ENCODE measurements at regions not wholly inside any gene's neighbourhood (a gene's known extent, or its start where the extent isn't known, plus 50 kb on each side); places are given as distances from the start of the nearest gene placed in this dataset.
"Not testable (repeated sequence)": the region's sequence is repeated elsewhere in the genome, so short reads cannot be mapped to it uniquely, and the experiment has no call there.

DNA sequence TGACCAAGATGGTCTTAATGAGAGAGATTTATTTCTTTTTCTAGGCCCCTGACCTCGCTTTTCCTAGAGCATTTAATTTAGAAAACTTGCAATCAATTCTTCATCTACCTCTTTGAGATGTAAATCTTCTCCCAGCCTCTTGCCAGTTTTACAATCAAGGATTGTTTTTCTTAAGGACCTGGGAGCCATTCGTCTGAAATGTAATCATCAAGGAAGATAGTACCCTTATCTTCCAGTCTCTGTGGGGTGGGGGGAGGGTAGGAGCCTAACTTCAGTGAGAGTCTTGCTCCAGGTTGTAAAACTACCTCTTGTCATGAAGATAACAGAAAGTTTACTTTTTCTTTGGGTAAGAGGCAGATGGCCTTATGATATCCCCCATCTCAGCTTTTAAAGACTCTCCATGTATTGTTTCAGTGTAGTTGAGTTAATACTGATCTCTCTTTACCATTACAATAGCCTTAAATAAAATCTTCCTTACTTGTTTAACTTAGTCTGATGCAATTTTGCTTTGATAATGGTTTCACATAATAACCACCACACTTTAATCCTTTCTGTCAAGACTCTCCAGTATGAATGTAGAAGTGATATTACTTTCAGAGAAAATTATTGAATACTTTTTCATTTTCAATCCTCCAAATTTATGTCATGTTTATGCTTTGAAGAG lies 110.2 kb upstream of the CPHXL start:
- DNase-seq (ENCODE audit: low spot score), result no peak
- no peak for ATAC-seq

GRCh38 chr16:75837264-75837663 lies 111.0 kb upstream of the CPHXL start:
- no peak for ATAC-seq
- DNase-seq (ENCODE audit: low spot score), result no peak

DNA sequence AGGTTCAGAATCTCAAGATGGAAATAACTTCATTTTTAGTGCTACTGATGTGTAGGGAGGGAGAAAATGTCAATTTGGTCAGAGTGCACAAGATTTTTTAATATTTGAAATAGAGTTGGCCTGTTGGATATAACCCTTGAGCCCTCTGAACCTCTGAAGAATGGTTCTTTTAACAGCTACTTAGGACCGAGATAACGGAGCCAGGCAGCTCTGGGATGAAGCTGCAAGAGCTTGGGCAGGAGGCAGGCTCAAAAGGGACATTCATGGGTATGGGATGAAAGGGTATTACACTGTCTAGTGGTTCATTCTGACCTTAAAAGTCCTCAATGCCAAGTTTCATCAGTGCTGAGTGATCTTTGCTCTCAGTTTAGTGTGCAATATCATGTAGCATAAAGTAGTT lies 111.4 kb upstream of the CPHXL start:
- ATAC-seq, result no peak
- DNase-seq (ENCODE audit: low spot score), result no peak

DNA sequence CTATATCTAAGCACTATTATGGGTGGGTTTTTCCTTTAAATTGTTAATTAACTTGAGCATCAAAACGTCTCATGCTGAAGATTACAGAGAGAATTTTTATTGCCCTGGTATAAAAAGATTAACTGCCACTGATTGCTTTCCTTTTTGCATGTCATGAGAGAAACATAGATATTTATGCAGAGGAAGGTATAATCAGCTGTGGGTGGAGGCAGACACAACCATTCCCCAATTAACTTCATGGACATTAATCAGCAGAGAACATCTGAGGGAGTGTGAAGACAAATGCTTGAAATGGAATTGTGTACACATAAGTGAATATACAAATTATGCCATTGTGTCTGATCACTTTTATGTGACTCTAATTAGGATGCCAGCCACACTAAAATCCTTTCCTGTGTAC lies 115.2 kb upstream of the CPHXL start:
- no peak for ATAC-seq
- no peak for DNase-seq (ENCODE audit: low spot score)

DNA sequence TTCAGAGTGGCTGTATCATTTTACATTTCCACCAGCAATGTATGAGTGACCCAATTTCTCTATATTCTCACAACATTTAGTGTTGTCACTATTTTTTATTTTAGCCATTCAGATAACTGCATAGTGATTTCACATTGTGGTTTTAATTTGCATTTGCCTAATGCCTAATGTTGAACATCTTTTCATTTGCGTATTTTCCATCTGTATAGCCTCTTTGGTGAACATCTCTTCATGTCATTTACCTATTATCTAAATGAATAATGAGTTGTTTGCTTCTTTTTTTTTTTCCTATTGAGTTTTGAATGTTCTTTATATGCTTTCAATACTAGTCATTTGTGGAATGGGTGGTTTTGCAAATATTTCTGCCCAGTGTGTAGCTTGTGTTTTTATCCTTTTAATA lies 120.9 kb upstream of the CPHXL start:
- DNase-seq (ENCODE audit: low spot score), result no peak
- no peak for ATAC-seq

GRCh38 chr16:75854152-75854551 lies 127.9 kb upstream of the CPHXL start:
- ATAC-seq (peak; percentile 26), DNase-seq (ENCODE audit: low spot score) (no peak)

DNA sequence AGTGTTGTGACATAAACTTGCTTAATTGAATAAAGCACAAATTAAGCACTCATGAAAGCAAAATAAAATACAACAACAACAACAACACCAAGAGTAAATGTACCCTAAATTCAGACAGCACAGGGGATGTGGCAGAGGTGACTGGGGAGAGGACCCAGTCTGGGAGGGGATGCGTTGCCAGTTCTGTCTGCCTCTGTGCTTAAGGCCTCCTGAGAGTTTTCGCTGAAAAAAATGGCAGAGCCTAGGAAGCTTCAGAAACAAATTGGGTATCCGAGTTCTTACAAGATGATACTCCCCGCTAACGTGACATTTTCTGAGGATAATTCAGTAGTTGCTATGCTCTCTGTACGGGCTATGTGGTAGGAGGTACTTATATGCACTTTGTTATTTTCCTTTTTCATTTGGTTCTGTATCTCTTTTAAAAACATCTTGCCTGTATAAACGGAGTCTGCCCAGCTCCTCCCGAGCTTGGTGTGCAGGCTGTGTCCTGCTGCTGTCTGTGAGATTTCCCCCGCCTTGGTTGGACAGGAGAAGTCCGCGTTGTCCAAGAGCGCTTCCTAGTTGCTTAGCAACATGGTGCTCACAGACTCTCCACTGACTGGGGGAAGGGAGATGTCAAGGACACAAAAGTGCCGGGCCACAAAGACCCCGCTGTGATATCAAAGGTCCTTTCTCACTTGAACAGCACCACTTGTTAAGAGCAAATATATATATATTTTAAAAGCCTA lies 134.2 kb upstream of the CPHXL start:
- ATAC-seq, result peak; percentile 17
- no peak for DNase-seq (ENCODE audit: low spot score)

DNA sequence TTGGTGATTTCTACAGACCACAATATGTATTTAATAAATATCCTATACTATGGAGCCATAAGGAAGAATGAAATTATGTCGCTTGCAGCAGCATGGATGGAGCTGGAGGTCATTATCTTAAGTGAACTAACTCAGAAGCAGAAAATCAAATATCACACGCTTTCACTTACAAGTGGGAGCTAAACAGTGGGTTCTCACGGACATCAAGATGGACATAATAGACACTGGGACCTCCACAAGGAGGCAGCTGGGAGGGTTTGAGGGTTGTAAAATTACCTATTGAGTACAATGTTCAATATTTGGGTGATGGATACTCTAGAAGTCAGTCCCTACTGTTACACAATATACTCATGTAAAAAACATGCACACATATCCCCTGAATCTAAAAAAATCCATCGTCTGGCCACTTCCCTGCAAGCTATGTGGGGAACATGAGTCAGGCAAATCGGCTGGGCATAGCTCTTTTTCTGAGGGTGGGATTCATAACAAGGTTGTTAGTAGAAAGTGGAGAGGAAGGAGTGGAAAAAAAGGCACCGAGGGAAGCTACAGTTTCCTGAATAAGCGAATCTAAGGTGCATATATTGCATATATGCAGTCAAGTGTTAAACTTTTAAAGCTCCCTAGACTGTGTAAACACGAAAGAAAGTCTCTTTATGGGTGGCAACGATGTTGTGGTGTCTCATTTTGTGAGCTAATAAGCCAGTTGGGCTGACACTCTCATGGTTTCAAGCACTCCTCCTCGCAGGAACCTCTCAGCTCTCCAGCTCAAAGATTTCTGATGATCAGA lies 135.2 kb upstream of the CPHXL start:
- DNase-seq (ENCODE audit: low spot score) (no peak), ATAC-seq (no peak)

- DNase-seq (ENCODE audit: low spot score) (no peak), ATAC-seq (no peak)
Measured at GRCh38 chr16:75862098-75862386, 135.8 kb upstream of the CPHXL start.

GRCh38 chr16:75864243-75864642 lies 138.0 kb upstream of the CPHXL start:
- no peak for DNase-seq (ENCODE audit: low spot score)
- no peak for ATAC-seq

- ATAC-seq (no peak), DNase-seq (ENCODE audit: low spot score) (no peak)
Measured at GRCh38 chr16:75865736-75866135, 139.4 kb upstream of the CPHXL start.

- no peak for ATAC-seq
- no peak for DNase-seq (ENCODE audit: low spot score)
Measured at GRCh38 chr16:75868636-75869632, 142.6 kb upstream of the CPHXL start.

DNA sequence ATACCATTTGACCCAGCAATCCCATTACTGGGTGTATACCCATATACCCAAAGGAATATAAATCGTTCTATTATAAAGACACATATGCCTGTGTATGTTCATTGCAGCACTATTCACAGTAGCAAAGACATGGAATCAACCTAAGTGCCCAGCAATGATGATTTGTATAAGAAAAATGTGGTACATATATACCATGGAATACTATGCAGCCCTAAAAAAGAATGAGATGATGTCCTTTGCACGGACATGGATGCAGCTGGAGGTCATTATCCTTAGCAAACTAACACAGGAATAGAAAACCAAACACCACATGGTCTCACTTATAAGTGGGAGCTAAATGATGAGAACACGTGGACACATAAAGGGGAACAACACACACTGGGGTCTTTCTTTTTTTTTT lies 155.0 kb upstream of the CPHXL start:
- DNase-seq (ENCODE audit: low spot score); ATAC-seq: not testable (repeated sequence)

DNA sequence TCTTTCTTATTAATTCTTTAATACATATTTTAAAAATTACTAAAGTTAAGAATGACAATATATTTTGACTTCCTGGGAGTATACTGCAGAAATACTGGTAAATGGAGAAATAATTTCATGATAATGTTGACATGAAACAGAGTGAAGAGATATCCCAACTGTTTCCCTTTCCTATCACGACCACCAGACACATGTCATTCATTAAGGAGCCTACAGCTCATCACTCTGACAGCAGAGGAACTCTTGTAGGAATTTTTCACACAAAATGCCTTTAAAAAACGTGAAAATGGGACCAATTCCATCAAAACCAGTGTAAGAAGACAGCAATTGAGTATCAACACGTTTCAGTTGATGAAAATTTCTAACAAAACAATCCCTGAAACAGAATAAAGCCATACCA lies 172.9 kb upstream of the CPHXL start:
- DNase-seq (ENCODE audit: low spot score), result no peak
- ATAC-seq, result no peak

- no peak for ATAC-seq
Measured at GRCh38 chr16:75908331-75909117, 182.2 kb upstream of the CPHXL start.

DNA sequence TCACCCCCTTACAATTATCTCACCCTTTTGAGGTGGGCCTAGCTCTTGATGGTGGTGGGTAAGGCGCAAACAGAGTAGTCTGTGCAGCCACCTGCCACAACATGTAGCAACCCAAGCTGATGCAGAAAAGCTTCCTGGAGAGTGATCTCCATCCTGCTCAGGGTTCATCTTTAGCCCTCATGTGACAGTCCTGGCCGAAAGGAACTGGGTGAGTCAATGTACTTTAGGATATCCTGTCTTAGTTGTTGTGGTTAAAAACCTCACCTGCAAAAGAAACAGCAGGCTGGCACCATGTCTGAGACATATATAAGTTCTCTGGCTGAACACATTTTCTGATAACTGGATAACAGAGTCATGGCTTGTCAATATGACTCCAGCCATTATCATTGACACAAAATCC lies 183.5 kb upstream of the CPHXL start:
- DNase-seq (ENCODE audit: low spot score), result no peak
- no peak for ATAC-seq

More at GRCh38 chr16:75908331-75909117, 182.2 kb upstream of the CPHXL start:
- DNase-seq (ENCODE audit: low spot score), result no peak

DNA sequence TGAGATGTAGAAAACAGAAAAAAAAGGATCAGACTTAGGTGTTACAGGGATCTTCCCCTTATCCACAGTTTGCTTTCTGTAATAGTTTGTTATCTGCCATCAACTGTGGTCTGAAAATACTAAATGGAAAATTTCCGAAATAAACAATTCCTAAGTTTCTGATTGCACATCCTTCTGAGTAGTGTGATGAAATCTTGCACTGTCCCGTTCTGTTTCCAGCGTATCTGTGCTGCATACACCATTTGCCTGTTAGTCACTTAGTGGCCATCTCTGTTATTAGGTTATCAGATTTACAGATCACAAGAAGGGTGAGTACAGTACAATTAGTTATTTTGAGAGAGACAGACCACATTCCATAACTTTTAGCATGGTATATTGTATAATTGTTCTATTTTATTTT lies 185.6 kb upstream of the CPHXL start:
- ATAC-seq (no peak), DNase-seq (ENCODE audit: low spot score) (no peak)

GRCh38 chr16:75913958-75914357 lies 187.7 kb upstream of the CPHXL start:
- ATAC-seq (no peak), DNase-seq (ENCODE audit: low spot score) (no peak)

GRCh38 chr16:75916451-75916850 lies 190.2 kb upstream of the CPHXL start:
- DNase-seq (ENCODE audit: low spot score), result no peak
- no peak for ATAC-seq

- DNase-seq (ENCODE audit: low spot score) (no peak), ATAC-seq (no peak)
Measured at GRCh38 chr16:75918109-75918508, 191.8 kb upstream of the CPHXL start.
